ENCODE measurements at regions not wholly inside any gene's neighbourhood (a gene's known extent, or its start where the extent isn't known, plus 50 kb on each side); places are given as distances from the start of the nearest gene placed in this dataset.
"Not testable (repeated sequence)": the region's sequence is repeated elsewhere in the genome, so short reads cannot be mapped to it uniquely, and the experiment has no call there.

DNA sequence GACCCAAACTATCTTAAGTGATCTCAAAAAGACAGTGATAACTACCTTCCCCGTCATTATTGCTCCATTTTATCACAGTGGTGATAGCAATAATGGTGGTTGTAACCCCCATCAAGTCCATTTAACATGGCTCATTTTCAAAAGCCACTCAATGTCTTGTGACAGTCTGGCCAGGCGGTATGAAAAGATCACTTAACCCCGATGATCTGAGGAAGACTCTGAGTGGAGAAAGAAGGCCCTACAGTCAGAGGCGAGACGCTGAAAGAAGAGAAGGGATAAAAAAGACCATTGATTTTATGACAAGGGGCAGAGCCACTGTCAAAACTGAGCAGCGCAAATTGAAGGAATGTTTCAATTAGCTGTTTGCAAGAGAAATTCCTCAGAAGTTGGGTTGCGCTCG is 417.2 kb upstream of the PBX1 start:
- no peak overlapping the region for H3K4me3 ChIP-seq (ENCODE audit: low read length)
- H3K9me3 ChIP-seq (ENCODE audit: insufficient read depth, low read depth, low read length) = no peaks in the 10 kb centered on the region
- H3K9ac ChIP-seq (ENCODE audit: low read depth, low read length) = no peak overlapping the region
- H3K36me3 ChIP-seq (ENCODE audit: insufficient read depth, low read depth, low read length) = no peaks in the 10 kb centered on the region
- H3K27me3 ChIP-seq (ENCODE audit: insufficient read depth, low read length) = no peaks in the 10 kb centered on the region
- no peaks in the 10 kb centered on the region for H3K4me1 ChIP-seq (ENCODE audit: insufficient read depth, low read length)
- no peak overlapping the region for H3K27ac ChIP-seq (ENCODE audit: low read length)

DNA sequence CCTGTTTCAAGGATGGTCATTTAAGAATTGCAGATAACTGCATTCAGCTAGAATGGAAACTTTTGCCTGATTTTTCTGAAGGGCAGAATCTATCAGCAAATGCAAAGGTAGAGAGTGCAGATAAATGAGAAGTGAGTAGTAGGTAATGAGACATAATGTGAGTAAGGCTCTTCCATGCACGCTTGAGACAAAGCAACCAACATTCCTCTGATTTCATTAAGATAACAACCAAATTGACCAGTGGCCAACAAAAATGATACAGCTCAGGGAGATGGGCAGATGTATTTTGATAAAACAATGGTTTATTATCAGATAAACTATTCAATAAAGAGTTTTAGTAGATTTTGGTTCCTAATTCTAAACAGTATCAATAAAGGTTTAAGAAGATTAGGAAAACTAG is 404.4 kb upstream of the PBX1 start:
- Histone ChIP-seq H3K9ac (ENCODE audit: low read depth, low read length) (no peak overlapping the region), H3K9me3 (ENCODE audit: insufficient read depth, low read depth, low read length) (no peaks in the 10 kb centered on the region), H3K27ac (ENCODE audit: low read length) (no peak overlapping the region), H3K27me3 (ENCODE audit: insufficient read depth, low read length) (no peaks in the 10 kb centered on the region), H3K4me3 (ENCODE audit: low read length) (no peak overlapping the region), H3K4me1 (ENCODE audit: insufficient read depth, low read length) (no peaks in the 10 kb centered on the region), H3K36me3 (ENCODE audit: insufficient read depth, low read depth, low read length) (no peaks in the 10 kb centered on the region)

DNA sequence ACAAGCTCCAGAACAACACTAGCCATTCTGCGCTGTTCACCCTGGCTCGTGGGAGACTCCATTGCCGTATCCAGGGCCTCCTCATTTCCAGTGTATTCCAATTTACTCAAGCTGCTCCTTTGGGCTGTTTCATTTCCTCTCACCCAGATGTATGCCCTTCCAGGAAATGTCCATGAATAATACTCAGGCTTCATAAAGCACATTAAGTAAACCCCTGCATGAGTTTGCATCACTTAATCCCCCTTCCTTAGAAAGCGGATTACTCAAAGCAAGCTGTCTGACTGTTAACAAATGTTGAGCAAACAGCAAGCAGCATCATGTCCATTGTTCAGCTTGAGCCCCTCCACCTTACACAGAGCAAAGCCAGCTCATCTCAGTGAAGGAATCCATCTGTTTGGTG is 403.6 kb upstream of the PBX1 start:
- Histone ChIP-seq H3K9ac (ENCODE audit: low read depth, low read length) (no peak overlapping the region), H3K4me1 (ENCODE audit: insufficient read depth, low read length) (no peaks in the 10 kb centered on the region), H3K4me3 (ENCODE audit: low read length) (no peak overlapping the region), H3K27ac (ENCODE audit: low read length) (no peak overlapping the region), H3K36me3 (ENCODE audit: insufficient read depth, low read depth, low read length) (no peaks in the 10 kb centered on the region), H3K9me3 (ENCODE audit: insufficient read depth, low read depth, low read length) (no peaks in the 10 kb centered on the region), H3K27me3 (ENCODE audit: insufficient read depth, low read length) (no peaks in the 10 kb centered on the region)

DNA sequence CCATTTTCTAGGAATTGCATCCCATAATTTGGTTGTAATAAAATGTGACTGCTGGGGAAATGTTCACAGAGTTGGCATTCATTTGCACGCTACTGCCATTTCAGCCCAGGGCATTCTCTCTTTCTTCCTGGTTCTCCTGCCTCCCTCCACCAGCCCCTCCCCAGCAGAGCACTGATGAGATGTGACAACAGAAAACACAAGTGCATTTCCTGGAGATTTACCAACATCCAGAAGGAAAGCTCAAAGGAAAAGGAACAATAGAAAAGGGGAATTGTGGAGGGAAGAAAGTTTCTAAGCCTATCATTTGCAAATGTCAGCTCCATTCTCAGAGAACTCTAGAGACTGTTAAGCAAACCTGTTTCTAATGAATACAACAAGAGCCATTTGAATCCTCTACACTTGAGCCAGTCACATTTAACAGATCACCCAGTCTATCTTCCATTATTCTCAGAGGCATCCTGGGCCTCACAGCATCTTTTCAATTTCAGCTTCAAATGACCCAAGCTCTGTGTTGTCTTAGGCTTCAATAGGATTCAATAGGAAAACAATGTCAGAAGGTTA is 395.6 kb upstream of the PBX1 start:
- Histone ChIP-seq H3K4me1 (ENCODE audit: insufficient read depth, low read length) (no peaks in the 10 kb centered on the region; the same call in 1 of the 2 replicates), H3K27ac (ENCODE audit: low read length) (no peak overlapping the region), H3K36me3 (ENCODE audit: insufficient read depth, low read depth, low read length) (no peaks in the 10 kb centered on the region), H3K4me3 (ENCODE audit: low read length) (no peak overlapping the region), H3K27me3 (ENCODE audit: insufficient read depth, low read length) (no peaks in the 10 kb centered on the region), H3K9ac (ENCODE audit: low read depth, low read length) (no peak overlapping the region), H3K9me3 (ENCODE audit: insufficient read depth, low read depth, low read length) (no peaks in the 10 kb centered on the region)

DNA sequence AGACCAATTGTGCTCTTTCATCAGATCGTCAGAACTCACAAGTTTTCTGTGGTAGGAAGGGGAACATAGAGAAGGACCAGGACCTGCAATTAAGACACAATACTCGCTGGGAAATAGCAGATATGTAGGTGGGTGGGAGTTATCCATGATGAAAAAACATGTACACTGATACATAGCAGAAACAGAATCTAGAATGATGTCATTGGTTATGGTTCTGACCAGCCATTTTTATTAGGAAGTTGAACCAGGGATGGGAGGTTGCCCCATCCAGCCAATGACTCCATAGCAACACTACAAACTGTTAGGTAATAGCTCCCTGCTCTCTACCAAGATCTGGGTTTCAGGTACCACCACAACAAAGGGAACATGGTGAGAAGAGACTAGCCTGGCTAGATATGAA is 393.5 kb upstream of the PBX1 start:
- Histone ChIP-seq H3K9ac (ENCODE audit: low read depth, low read length) (no peak overlapping the region), H3K27me3 (ENCODE audit: insufficient read depth, low read length) (no peaks in the 10 kb centered on the region), H3K27ac (ENCODE audit: low read length) (no peak overlapping the region)

DNA sequence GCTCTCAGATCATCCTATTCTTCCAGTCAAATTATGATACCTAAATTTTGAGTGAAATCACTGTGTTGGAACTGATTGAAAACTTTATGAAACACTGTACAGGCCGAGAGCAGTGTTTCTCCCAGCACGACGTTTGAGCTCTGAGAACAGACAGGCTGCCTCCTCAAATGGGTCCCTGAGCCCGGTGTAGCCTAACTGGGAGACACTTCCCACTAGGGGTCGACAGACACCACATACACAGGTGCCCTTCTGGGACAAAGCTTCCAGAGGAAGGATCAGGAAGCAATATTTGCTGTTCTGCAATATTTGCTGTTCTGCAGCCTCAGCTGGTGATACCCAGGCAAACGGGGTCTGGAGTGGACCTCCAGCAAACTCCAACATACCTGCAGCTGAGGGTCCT is 392.5 kb upstream of the PBX1 start:
- not testable (repeated sequence) for H3K27me3 ChIP-seq (ENCODE audit: insufficient read depth, low read length); H3K4me3 ChIP-seq (ENCODE audit: low read length); H3K9ac ChIP-seq (ENCODE audit: low read depth, low read length); H3K27ac ChIP-seq (ENCODE audit: low read length); H3K4me1 ChIP-seq (ENCODE audit: insufficient read depth, low read length); H3K9me3 ChIP-seq (ENCODE audit: insufficient read depth, low read depth, low read length); H3K36me3 ChIP-seq (ENCODE audit: insufficient read depth, low read depth, low read length)

More for the DNA sequence above, 393.5 kb upstream of the PBX1 start:
- Histone ChIP-seq H3K36me3 (ENCODE audit: insufficient read depth, low read depth, low read length) (no peaks in the 10 kb centered on the region), H3K4me1 (ENCODE audit: insufficient read depth, low read length) (no peaks in the 10 kb centered on the region; the same call in 1 of the 2 replicates), H3K4me3 (ENCODE audit: low read length) (no peak overlapping the region), H3K9me3 (ENCODE audit: insufficient read depth, low read depth, low read length) (no peaks in the 10 kb centered on the region)

DNA sequence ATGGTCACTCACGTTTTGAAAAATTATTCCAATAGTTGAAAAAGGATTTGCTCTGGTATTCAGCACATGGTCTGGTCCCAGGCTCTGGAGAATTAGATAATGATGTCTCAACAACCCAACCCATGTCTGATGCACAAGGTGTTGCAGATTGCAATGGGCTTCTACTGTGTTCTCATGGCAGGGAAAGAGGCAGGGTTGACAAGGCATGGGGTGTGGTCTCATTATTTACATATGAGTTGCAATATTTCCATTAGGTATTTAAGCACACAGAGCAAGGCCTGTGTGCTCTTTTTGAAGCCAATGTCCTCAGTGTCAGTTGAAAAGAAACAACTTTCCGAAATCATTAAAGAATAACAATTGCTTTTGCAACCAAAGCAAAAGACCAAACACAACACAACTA is 381.9 kb upstream of the PBX1 start:
- no peak overlapping the region for H3K27ac ChIP-seq (ENCODE audit: low read length)
- H3K9ac ChIP-seq (ENCODE audit: low read depth, low read length) = no peak overlapping the region
- no peaks in the 10 kb centered on the region for H3K27me3 ChIP-seq (ENCODE audit: insufficient read depth, low read length)
- no peaks in the 10 kb centered on the region for H3K9me3 ChIP-seq (ENCODE audit: insufficient read depth, low read depth, low read length)
- no peak overlapping the region for H3K4me3 ChIP-seq (ENCODE audit: low read length)
- peaks cover 3% of the 10 kb centered on the region; the same call in 1 of the 2 replicates for H3K4me1 ChIP-seq (ENCODE audit: insufficient read depth, low read length)
- no peaks in the 10 kb centered on the region for H3K36me3 ChIP-seq (ENCODE audit: insufficient read depth, low read depth, low read length)

DNA sequence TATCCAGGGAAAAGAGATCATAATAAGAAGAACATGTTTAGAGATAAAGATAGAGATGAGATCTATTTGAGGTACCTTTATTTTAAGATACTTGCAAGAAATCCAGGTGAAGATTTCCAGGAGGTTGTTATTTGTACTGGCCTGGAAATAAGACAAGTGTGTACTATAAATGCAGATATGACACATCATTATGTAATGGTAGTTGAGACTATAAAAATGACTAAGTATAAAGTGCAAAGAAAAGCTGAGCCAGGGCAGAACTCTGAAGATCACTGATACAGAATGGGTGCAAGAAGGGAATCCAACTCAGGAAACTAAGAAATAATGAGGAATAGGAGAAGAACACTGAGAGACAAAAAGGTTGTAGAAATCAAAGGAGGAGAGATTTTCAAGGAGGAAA is 378.2 kb upstream of the PBX1 start:
- no peak overlapping the region for H3K4me3 ChIP-seq (ENCODE audit: low read length)
- no peak overlapping the region for H3K9ac ChIP-seq (ENCODE audit: low read depth, low read length)
- H3K4me1 ChIP-seq (ENCODE audit: insufficient read depth, low read length) = no peaks in the 10 kb centered on the region
- no peak overlapping the region for H3K27ac ChIP-seq (ENCODE audit: low read length)
- H3K9me3 ChIP-seq (ENCODE audit: insufficient read depth, low read depth, low read length) = no peaks in the 10 kb centered on the region
- no peaks in the 10 kb centered on the region for H3K36me3 ChIP-seq (ENCODE audit: insufficient read depth, low read depth, low read length)
- no peaks in the 10 kb centered on the region for H3K27me3 ChIP-seq (ENCODE audit: insufficient read depth, low read length)

DNA sequence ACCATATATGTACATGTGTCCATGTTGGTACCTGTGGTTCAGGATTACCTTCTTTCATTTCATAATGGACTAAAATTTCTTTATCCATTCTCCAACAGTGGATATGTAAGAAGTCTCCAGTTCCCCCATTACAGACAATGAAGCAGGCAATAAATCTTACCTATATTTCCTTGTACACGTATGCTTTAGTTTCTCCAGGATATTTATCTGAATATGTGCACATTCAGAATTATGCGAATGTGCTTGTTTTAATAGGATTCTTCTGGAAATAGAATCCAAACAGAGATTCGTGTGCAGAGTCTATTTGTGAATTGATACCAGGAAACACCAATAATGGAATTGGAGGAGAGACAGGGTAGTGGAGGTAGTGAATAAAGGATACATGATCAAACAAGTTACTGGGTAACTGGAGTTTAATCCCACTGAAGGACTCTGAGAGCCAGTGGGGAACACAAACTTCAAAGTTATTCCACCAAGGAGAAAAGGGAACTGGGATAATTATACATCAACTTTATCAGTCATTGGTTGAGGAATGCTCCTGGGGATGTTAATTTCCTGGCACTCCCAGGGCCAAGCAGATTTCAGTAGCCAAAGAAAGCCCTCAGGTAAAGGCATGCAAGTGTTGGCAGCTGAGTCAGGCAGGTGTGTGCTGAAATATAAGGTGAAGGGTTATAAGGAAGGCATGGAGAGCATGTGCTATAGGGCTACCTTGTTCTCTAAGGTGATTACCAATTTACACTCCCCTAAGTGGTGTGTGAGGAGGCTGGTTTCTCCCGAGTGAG is 374.9 kb upstream of the PBX1 start:
- Histone ChIP-seq H3K4me1 (ENCODE audit: insufficient read depth, low read length) (no peaks in the 10 kb centered on the region), H3K27ac (ENCODE audit: low read length) (no peak overlapping the region), H3K4me3 (ENCODE audit: low read length) (no peak overlapping the region), H3K36me3 (ENCODE audit: insufficient read depth, low read depth, low read length) (no peaks in the 10 kb centered on the region), H3K9me3 (ENCODE audit: insufficient read depth, low read depth, low read length) (no peaks in the 10 kb centered on the region), H3K9ac (ENCODE audit: low read depth, low read length) (no peak overlapping the region), H3K27me3 (ENCODE audit: insufficient read depth, low read length) (no peaks in the 10 kb centered on the region)

DNA sequence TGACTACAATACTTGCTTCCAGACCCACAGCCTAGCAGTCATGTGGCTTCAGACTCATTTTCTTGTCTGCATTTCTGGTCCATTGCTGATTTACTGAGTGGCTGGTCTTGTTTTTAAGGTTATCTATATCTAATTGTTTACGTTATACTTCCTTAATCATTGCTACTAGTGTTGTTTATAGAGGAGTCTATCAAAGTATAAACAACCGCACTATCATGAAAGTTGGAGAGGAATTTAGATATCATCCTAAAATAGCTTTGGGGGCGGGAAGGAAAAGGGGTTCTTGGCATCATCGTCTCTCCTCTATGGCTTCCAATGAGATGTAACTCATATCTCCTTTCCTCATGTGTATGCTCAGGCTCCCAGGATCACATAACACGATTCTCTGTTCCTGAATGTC is 372.1 kb upstream of the PBX1 start:
- Histone ChIP-seq H3K4me3 (ENCODE audit: low read length) (no peak overlapping the region), H3K9me3 (ENCODE audit: insufficient read depth, low read depth, low read length) (no peaks in the 10 kb centered on the region), H3K4me1 (ENCODE audit: insufficient read depth, low read length) (no peaks in the 10 kb centered on the region), H3K27me3 (ENCODE audit: insufficient read depth, low read length) (no peaks in the 10 kb centered on the region), H3K9ac (ENCODE audit: low read depth, low read length) (no peak overlapping the region), H3K36me3 (ENCODE audit: insufficient read depth, low read depth, low read length) (no peaks in the 10 kb centered on the region), H3K27ac (ENCODE audit: low read length) (no peak overlapping the region)

DNA sequence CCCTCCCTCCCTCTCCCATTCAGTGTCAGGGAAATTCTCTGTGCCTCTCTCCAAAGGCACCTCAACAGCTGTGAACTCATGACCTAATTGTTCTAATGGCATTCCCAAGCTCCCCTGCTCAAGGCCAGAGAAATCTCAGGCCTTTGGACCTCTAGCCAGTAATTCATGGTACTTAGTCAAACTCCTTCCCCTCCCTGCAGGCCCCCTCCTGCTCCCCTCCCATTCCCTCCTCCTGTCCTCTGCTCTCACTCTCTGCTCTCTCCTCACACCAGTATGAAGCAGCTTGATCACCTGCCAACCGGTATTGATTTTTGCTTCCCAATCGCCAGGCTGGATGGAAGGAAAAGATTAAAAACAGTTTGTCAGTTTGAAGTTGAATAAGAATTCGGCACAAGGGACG is 370.5 kb upstream of the PBX1 start:
- no peaks in the 10 kb centered on the region for H3K9me3 ChIP-seq (ENCODE audit: insufficient read depth, low read depth, low read length)
- no peaks in the 10 kb centered on the region for H3K27me3 ChIP-seq (ENCODE audit: insufficient read depth, low read length)
- H3K27ac ChIP-seq (ENCODE audit: low read length) = no peak overlapping the region
- no peaks in the 10 kb centered on the region for H3K4me1 ChIP-seq (ENCODE audit: insufficient read depth, low read length)
- no peak overlapping the region for H3K4me3 ChIP-seq (ENCODE audit: low read length)
- no peaks in the 10 kb centered on the region for H3K36me3 ChIP-seq (ENCODE audit: insufficient read depth, low read depth, low read length)
- H3K9ac ChIP-seq (ENCODE audit: low read depth, low read length) = no peak overlapping the region

DNA sequence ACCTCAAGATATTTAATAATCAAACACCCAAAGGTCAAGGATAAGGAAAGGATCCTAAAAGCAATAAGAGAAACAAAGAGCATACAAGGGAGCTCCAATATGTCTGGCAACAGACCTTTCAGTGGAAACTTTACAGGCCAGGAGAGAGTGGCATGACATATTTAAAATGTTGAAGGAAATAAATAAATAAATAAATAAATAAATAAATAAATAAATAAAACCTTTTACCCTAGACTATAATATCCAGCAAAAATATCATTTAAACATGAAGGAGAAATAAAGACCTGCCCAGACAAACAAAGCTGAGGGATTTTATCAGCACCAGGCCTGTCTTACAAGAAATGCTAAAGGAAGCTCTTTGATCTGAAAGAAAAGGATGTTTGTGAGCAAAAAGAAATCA is 367.8 kb upstream of the PBX1 start:
- H3K9me3 ChIP-seq (ENCODE audit: insufficient read depth, low read depth, low read length) = no peaks in the 10 kb centered on the region
- no peak overlapping the region for H3K4me3 ChIP-seq (ENCODE audit: low read length)
- H3K9ac ChIP-seq (ENCODE audit: low read depth, low read length) = no peak overlapping the region
- H3K27ac ChIP-seq (ENCODE audit: low read length) = no peak overlapping the region
- H3K27me3 ChIP-seq (ENCODE audit: insufficient read depth, low read length) = no peaks in the 10 kb centered on the region
- H3K36me3 ChIP-seq (ENCODE audit: insufficient read depth, low read depth, low read length) = no peaks in the 10 kb centered on the region
- H3K4me1 ChIP-seq (ENCODE audit: insufficient read depth, low read length) = no peaks in the 10 kb centered on the region

Measured in iPS-20b (cell line).